ENCODE measurements at regions not wholly inside any gene's neighbourhood (a gene's known extent, or its start where the extent isn't known, plus 50 kb on each side); places are given as distances from the start of the nearest gene placed in this dataset.
A peak's percentile ranks its signal among the peaks of the same experiment; 100 is the strongest.

DNA sequence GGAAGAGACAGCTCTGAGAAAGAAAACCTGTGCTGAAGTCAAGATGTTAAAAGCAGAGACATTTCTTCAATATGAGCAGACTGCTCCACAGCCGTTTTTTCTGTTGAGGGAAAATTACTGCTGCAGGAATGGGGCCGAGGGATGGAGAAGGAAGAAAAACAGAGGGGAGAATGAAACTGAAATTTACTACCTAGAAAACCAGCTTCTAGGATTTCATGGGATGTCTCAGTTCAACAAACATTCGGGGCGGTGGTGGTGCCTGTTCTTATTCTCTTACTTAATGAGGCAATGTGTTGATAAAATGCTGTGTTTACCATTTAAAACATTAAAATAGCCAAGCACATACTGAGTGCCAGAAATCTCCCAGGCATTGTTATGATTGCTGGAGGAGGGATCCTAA is 557.1 kb upstream of the MEX3C start (continued):
- TF ChIP-seq, protein P1, sequence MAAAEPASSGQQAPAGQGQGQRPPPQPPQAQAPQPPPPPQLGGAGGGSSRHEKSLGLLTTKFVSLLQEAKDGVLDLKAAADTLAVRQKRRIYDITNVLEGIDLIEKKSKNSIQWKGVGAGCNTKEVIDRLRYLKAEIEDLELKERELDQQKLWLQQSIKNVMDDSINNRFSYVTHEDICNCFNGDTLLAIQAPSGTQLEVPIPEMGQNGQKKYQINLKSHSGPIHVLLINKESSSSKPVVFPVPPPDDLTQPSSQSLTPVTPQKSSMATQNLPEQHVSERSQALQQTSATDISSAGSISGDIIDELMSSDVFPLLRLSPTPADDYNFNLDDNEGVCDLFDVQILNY (CRISPR knock-in tag; IDR thresholded peaks at IDR 0.05): no peak
- TF ChIP-seq ZNF121 (CRISPR knock-in tag; IDR thresholded peaks at IDR 0.05) (no peak), TCF7 (CRISPR knock-in tag; IDR thresholded peaks at IDR 0.05; ENCODE audit: low read depth) (no peak)
- TF ChIP-seq, protein P2, sequence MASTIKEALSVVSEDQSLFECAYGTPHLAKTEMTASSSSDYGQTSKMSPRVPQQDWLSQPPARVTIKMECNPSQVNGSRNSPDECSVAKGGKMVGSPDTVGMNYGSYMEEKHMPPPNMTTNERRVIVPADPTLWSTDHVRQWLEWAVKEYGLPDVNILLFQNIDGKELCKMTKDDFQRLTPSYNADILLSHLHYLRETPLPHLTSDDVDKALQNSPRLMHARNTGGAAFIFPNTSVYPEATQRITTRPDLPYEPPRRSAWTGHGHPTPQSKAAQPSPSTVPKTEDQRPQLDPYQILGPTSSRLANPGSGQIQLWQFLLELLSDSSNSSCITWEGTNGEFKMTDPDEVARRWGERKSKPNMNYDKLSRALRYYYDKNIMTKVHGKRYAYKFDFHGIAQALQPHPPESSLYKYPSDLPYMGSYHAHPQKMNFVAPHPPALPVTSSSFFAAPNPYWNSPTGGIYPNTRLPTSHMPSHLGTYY (CRISPR knock-in tag; IDR thresholded peaks at IDR 0.05): no peak
- TF ChIP-seq, protein P3, sequence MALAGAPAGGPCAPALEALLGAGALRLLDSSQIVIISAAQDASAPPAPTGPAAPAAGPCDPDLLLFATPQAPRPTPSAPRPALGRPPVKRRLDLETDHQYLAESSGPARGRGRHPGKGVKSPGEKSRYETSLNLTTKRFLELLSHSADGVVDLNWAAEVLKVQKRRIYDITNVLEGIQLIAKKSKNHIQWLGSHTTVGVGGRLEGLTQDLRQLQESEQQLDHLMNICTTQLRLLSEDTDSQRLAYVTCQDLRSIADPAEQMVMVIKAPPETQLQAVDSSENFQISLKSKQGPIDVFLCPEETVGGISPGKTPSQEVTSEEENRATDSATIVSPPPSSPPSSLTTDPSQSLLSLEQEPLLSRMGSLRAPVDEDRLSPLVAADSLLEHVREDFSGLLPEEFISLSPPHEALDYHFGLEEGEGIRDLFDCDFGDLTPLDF (CRISPR knock-in tag; IDR thresholded peaks at IDR 0.05): no peak

DNA sequence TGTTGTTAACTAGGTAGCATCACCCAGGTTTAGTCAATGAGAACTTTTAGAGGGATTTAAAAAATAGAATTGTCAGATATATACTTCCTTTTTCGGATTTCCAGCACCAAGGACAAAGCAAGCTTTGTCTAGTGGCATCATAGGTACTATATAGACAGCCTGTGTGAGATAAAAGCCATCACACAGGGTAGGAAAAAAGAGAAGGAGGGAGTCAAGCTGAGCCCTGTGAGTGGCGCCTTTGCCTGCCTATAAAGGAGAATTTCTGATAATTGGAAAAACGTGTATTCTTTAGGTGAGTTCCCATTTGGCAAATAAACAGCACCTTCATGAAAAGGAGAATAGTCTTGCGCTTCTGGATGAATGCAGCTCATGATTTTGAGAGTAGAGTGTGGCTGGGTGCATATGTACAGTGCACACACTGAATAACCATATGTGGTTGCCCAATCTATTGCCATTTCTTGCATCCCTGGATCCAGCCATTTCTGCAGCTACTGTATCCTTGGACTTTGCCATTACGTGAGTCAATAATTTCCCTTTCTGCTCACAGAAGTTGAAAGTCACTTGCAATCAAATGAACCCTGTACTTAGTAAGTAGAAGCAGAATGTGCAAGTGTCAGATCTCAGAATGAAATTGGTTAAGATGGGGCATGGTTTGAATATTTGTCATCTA is 559.9 kb upstream of the MEX3C start:
- no peaks in the 10 kb centered on the region; the same call in 1 of the 2 replicates for H3K27me3 Mint-ChIP-seq (ENCODE audit: low read depth)
- H3K4me1 Mint-ChIP-seq: peaks cover 33% of the 10 kb centered on the region
- no peak overlapping the region for H3K27ac Mint-ChIP-seq
- ATAC-seq: no peak
- CTCF ChIA-PET: no interaction called here
- TF ChIP-seq, protein P4, sequence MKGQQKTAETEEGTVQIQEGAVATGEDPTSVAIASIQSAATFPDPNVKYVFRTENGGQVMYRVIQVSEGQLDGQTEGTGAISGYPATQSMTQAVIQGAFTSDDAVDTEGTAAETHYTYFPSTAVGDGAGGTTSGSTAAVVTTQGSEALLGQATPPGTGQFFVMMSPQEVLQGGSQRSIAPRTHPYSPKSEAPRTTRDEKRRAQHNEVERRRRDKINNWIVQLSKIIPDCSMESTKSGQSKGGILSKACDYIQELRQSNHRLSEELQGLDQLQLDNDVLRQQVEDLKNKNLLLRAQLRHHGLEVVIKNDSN (CRISPR knock-in tag; IDR thresholded peaks at IDR 0.05): no peak
- peak; percentile 49; the same call in 1 of the 2 replicates for TF ChIP-seq GABPB1 (CRISPR knock-in tag; IDR thresholded peaks at IDR 0.05)
- H3K36me3 Mint-ChIP-seq: no peaks in the 10 kb centered on the region
- POLR2A ChIA-PET: no interaction called here
- H3K4me3 Mint-ChIP-seq: no peak overlapping the region
- DNase-seq (ENCODE audit: low spot score): no peak
- H3K9me3 Mint-ChIP-seq: no peaks in the 10 kb centered on the region

DNA sequence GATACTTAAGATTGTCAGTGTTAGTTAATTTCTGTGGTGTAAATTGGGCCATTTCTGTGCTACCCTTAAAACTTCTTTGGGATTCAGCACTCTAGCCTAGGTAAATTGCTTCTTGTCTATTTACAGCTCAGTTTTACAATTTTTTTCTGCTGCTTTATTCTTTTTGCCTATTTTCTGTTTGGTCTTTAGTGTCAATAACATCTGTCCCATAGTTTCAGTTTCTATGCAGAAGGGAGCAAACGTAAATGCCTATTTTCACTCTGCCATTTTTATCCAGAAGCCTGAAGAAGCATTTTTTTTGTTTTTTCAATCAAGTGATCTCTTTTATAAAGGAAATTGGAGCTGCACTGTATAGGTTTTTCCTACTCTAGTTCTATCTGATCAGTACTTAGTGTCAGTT is 564.9 kb upstream of the MEX3C start:
- DNase-seq (ENCODE audit: low spot score): no peak
- no peaks in the 10 kb centered on the region for H3K27me3 Mint-ChIP-seq (ENCODE audit: low read depth)
- ChIA-PET CTCF (no interaction called here), POLR2A (no interaction called here)
- no peaks in the 10 kb centered on the region for H3K4me1 Mint-ChIP-seq
- H3K36me3 Mint-ChIP-seq: no peaks in the 10 kb centered on the region
- no peak overlapping the region for H3K4me3 Mint-ChIP-seq
- no peak for ATAC-seq
- no peak overlapping the region for H3K27ac Mint-ChIP-seq
- no peaks in the 10 kb centered on the region for H3K9me3 Mint-ChIP-seq
- TF ChIP-seq NR2C2 (CRISPR knock-in tag; IDR thresholded peaks at IDR 0.05) (no peak), ZNF219 (CRISPR knock-in tag; IDR thresholded peaks at IDR 0.05; ENCODE audit: borderline replicate concordance) (no peak), KAT7 (CRISPR knock-in tag; IDR thresholded peaks at IDR 0.05; ENCODE audit: borderline replicate concordance) (no peak), FOXJ3 (CRISPR knock-in tag; IDR thresholded peaks at IDR 0.05; ENCODE audit: borderline replicate concordance) (no peak), ZNF423 (CRISPR knock-in tag; IDR thresholded peaks at IDR 0.05) (no peak), ETV6 (CRISPR knock-in tag; IDR thresholded peaks at IDR 0.05) (no peak), HMGA2 (CRISPR knock-in tag; IDR thresholded peaks at IDR 0.05) (no peak), NFYB (CRISPR knock-in tag; conservative IDR thresholded peaks at IDR 0.05; ENCODE audit: low read depth) (no peak)
- TF ChIP-seq, protein P5, sequence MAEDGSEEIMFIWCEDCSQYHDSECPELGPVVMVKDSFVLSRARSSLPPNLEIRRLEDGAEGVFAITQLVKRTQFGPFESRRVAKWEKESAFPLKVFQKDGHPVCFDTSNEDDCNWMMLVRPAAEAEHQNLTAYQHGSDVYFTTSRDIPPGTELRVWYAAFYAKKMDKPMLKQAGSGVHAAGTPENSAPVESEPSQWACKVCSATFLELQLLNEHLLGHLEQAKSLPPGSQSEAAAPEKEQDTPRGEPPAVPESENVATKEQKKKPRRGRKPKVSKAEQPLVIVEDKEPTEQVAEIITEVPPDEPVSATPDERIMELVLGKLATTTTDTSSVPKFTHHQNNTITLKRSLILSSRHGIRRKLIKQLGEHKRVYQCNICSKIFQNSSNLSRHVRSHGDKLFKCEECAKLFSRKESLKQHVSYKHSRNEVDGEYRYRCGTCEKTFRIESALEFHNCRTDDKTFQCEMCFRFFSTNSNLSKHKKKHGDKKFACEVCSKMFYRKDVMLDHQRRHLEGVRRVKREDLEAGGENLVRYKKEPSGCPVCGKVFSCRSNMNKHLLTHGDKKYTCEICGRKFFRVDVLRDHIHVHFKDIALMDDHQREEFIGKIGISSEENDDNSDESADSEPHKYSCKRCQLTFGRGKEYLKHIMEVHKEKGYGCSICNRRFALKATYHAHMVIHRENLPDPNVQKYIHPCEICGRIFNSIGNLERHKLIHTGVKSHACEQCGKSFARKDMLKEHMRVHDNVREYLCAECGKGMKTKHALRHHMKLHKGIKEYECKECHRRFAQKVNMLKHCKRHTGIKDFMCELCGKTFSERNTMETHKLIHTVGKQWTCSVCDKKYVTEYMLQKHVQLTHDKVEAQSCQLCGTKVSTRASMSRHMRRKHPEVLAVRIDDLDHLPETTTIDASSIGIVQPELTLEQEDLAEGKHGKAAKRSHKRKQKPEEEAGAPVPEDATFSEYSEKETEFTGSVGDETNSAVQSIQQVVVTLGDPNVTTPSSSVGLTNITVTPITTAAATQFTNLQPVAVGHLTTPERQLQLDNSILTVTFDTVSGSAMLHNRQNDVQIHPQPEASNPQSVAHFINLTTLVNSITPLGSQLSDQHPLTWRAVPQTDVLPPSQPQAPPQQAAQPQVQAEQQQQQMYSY (CRISPR knock-in tag; IDR thresholded peaks at IDR 0.05): no peak
- TF ChIP-seq, protein P6, sequence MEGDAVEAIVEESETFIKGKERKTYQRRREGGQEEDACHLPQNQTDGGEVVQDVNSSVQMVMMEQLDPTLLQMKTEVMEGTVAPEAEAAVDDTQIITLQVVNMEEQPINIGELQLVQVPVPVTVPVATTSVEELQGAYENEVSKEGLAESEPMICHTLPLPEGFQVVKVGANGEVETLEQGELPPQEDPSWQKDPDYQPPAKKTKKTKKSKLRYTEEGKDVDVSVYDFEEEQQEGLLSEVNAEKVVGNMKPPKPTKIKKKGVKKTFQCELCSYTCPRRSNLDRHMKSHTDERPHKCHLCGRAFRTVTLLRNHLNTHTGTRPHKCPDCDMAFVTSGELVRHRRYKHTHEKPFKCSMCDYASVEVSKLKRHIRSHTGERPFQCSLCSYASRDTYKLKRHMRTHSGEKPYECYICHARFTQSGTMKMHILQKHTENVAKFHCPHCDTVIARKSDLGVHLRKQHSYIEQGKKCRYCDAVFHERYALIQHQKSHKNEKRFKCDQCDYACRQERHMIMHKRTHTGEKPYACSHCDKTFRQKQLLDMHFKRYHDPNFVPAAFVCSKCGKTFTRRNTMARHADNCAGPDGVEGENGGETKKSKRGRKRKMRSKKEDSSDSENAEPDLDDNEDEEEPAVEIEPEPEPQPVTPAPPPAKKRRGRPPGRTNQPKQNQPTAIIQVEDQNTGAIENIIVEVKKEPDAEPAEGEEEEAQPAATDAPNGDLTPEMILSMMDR (IDR thresholded peaks at IDR 0.05): no peak
- TF ChIP-seq, protein P7, sequence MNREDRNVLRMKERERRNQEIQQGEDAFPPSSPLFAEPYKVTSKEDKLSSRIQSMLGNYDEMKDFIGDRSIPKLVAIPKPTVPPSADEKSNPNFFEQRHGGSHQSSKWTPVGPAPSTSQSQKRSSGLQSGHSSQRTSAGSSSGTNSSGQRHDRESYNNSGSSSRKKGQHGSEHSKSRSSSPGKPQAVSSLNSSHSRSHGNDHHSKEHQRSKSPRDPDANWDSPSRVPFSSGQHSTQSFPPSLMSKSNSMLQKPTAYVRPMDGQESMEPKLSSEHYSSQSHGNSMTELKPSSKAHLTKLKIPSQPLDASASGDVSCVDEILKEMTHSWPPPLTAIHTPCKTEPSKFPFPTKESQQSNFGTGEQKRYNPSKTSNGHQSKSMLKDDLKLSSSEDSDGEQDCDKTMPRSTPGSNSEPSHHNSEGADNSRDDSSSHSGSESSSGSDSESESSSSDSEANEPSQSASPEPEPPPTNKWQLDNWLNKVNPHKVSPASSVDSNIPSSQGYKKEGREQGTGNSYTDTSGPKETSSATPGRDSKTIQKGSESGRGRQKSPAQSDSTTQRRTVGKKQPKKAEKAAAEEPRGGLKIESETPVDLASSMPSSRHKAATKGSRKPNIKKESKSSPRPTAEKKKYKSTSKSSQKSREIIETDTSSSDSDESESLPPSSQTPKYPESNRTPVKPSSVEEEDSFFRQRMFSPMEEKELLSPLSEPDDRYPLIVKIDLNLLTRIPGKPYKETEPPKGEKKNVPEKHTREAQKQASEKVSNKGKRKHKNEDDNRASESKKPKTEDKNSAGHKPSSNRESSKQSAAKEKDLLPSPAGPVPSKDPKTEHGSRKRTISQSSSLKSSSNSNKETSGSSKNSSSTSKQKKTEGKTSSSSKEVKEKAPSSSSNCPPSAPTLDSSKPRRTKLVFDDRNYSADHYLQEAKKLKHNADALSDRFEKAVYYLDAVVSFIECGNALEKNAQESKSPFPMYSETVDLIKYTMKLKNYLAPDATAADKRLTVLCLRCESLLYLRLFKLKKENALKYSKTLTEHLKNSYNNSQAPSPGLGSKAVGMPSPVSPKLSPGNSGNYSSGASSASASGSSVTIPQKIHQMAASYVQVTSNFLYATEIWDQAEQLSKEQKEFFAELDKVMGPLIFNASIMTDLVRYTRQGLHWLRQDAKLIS (CRISPR knock-in tag; IDR thresholded peaks at IDR 0.05; ENCODE audit: borderline replicate concordance): no peak
- TF ChIP-seq, protein P3 (CRISPR knock-in tag; IDR thresholded peaks at IDR 0.05): no peak
